ENCODE measurements at regions not wholly inside any gene's neighbourhood (a gene's known extent, or its start where the extent isn't known, plus 50 kb on each side); places are given as distances from the start of the nearest gene placed in this dataset.
"Not testable (repeated sequence)": the region's sequence is repeated elsewhere in the genome, so short reads cannot be mapped to it uniquely, and the experiment has no call there.

- H3K36me3 ChIP-seq (ENCODE audit: control insufficient read depth, insufficient read depth, low read length) = no peaks in the 10 kb centered on the region
- no peaks in the 10 kb centered on the region for H3K27me3 ChIP-seq (ENCODE audit: control insufficient read depth, insufficient read depth, low read length)
- no peak overlapping the region for H3K9ac ChIP-seq (ENCODE audit: low read length)
- peaks cover 7% of the 10 kb centered on the region for H3K4me1 ChIP-seq (ENCODE audit: control insufficient read depth, insufficient read depth, low read length)
- H3K4me3 ChIP-seq (ENCODE audit: low read depth, low read length) = no peak overlapping the region
- no peaks in the 10 kb centered on the region for H3K9me3 ChIP-seq (ENCODE audit: control insufficient read depth, insufficient read depth, low read depth, low read length)
- no peak overlapping the region for H3K27ac ChIP-seq (ENCODE audit: low read depth, low read length)
Measured at GRCh38 chr17:77553459-77554066, 404.9 kb upstream of the TNRC6C start.

GRCh38 chr17:77555121-77555591 lies 403.3 kb upstream of the TNRC6C start:
- Histone ChIP-seq H3K27me3 (ENCODE audit: control insufficient read depth, insufficient read depth, low read length) (no peaks in the 10 kb centered on the region; the same call in 1 of the 2 replicates), H3K4me1 (ENCODE audit: control insufficient read depth, insufficient read depth, low read length) (peaks cover 3% of the 10 kb centered on the region; the same call in 1 of the 2 replicates)

GRCh38 chr17:77555741-77556291 lies 402.7 kb upstream of the TNRC6C start:
- H3K4me3 ChIP-seq (ENCODE audit: low read depth, low read length) = no peak overlapping the region
- no peak overlapping the region for H3K9ac ChIP-seq (ENCODE audit: low read length)
- no peaks in the 10 kb centered on the region for H3K9me3 ChIP-seq (ENCODE audit: control insufficient read depth, insufficient read depth, low read depth, low read length)
- H3K27ac ChIP-seq (ENCODE audit: low read depth, low read length) = no peak overlapping the region
- no peaks in the 10 kb centered on the region; the same call in 1 of the 2 replicates for H3K27me3 ChIP-seq (ENCODE audit: control insufficient read depth, insufficient read depth, low read length)
- peaks cover 3% of the 10 kb centered on the region; the same call in 1 of the 2 replicates for H3K4me1 ChIP-seq (ENCODE audit: control insufficient read depth, insufficient read depth, low read length)
- no peaks in the 10 kb centered on the region for H3K36me3 ChIP-seq (ENCODE audit: control insufficient read depth, insufficient read depth, low read length)

More at GRCh38 chr17:77555121-77555591, 403.3 kb upstream of the TNRC6C start:
- H3K9me3 ChIP-seq (ENCODE audit: control insufficient read depth, insufficient read depth, low read depth, low read length) = no peaks in the 10 kb centered on the region
- no peaks in the 10 kb centered on the region for H3K36me3 ChIP-seq (ENCODE audit: control insufficient read depth, insufficient read depth, low read length)
- H3K27ac ChIP-seq (ENCODE audit: low read depth, low read length) = no peak overlapping the region
- H3K9ac ChIP-seq (ENCODE audit: low read length) = no peak overlapping the region
- H3K4me3 ChIP-seq (ENCODE audit: low read depth, low read length) = no peak overlapping the region

- H3K36me3 ChIP-seq (ENCODE audit: control insufficient read depth, insufficient read depth, low read length) = no peaks in the 10 kb centered on the region
- no peak overlapping the region for H3K9ac ChIP-seq (ENCODE audit: low read length)
- peaks cover 3% of the 10 kb centered on the region; the same call in 1 of the 2 replicates for H3K4me1 ChIP-seq (ENCODE audit: control insufficient read depth, insufficient read depth, low read length)
- no peak overlapping the region for H3K4me3 ChIP-seq (ENCODE audit: low read depth, low read length)
- no peaks in the 10 kb centered on the region; the same call in 1 of the 2 replicates for H3K27me3 ChIP-seq (ENCODE audit: control insufficient read depth, insufficient read depth, low read length)
- H3K9me3 ChIP-seq (ENCODE audit: control insufficient read depth, insufficient read depth, low read depth, low read length) = no peaks in the 10 kb centered on the region
- no peak overlapping the region for H3K27ac ChIP-seq (ENCODE audit: low read depth, low read length)
Measured at GRCh38 chr17:77556383-77557061, 402.0 kb upstream of the TNRC6C start.

- Histone ChIP-seq H3K9ac (ENCODE audit: low read length) (no peak overlapping the region), H3K4me3 (ENCODE audit: low read depth, low read length) (no peak overlapping the region), H3K27me3 (ENCODE audit: control insufficient read depth, insufficient read depth, low read length) (no peaks in the 10 kb centered on the region; the same call in 1 of the 2 replicates), H3K4me1 (ENCODE audit: control insufficient read depth, insufficient read depth, low read length) (peaks cover 3% of the 10 kb centered on the region; the same call in 1 of the 2 replicates), H3K9me3 (ENCODE audit: control insufficient read depth, insufficient read depth, low read depth, low read length) (no peaks in the 10 kb centered on the region), H3K27ac (ENCODE audit: low read depth, low read length) (no peak overlapping the region), H3K36me3 (ENCODE audit: control insufficient read depth, insufficient read depth, low read length) (no peaks in the 10 kb centered on the region)
Measured at GRCh38 chr17:77558846-77559626, 399.5 kb upstream of the TNRC6C start.

- no peak overlapping the region for H3K27ac ChIP-seq (ENCODE audit: low read depth, low read length)
- H3K9ac ChIP-seq (ENCODE audit: low read length) = no peak overlapping the region
- no peak overlapping the region for H3K4me3 ChIP-seq (ENCODE audit: low read depth, low read length)
- no peaks in the 10 kb centered on the region for H3K36me3 ChIP-seq (ENCODE audit: control insufficient read depth, insufficient read depth, low read length)
- peaks cover 3% of the 10 kb centered on the region; the same call in 1 of the 2 replicates for H3K4me1 ChIP-seq (ENCODE audit: control insufficient read depth, insufficient read depth, low read length)
- no peaks in the 10 kb centered on the region for H3K9me3 ChIP-seq (ENCODE audit: control insufficient read depth, insufficient read depth, low read depth, low read length)
- H3K27me3 ChIP-seq (ENCODE audit: control insufficient read depth, insufficient read depth, low read length) = no peaks in the 10 kb centered on the region; the same call in 1 of the 2 replicates
Measured at GRCh38 chr17:77560381-77560780, 398.1 kb upstream of the TNRC6C start.

- H3K9ac ChIP-seq (ENCODE audit: low read length) = no peak overlapping the region
- H3K9me3 ChIP-seq (ENCODE audit: control insufficient read depth, insufficient read depth, low read depth, low read length) = no peaks in the 10 kb centered on the region
- H3K4me1 ChIP-seq (ENCODE audit: control insufficient read depth, insufficient read depth, low read length) = peaks cover 3% of the 10 kb centered on the region; the same call in 1 of the 2 replicates
- H3K27me3 ChIP-seq (ENCODE audit: control insufficient read depth, insufficient read depth, low read length) = no peaks in the 10 kb centered on the region; the same call in 1 of the 2 replicates
- H3K27ac ChIP-seq (ENCODE audit: low read depth, low read length) = no peak overlapping the region
- no peaks in the 10 kb centered on the region for H3K36me3 ChIP-seq (ENCODE audit: control insufficient read depth, insufficient read depth, low read length)
- H3K4me3 ChIP-seq (ENCODE audit: low read depth, low read length) = no peak overlapping the region
Measured at GRCh38 chr17:77560841-77561240, 397.7 kb upstream of the TNRC6C start.

GRCh38 chr17:77562361-77562760 lies 396.1 kb upstream of the TNRC6C start:
- H3K4me3 ChIP-seq (ENCODE audit: low read depth, low read length); H3K9ac ChIP-seq (ENCODE audit: low read length); H3K27me3 ChIP-seq (ENCODE audit: control insufficient read depth, insufficient read depth, low read length); H3K9me3 ChIP-seq (ENCODE audit: control insufficient read depth, insufficient read depth, low read depth, low read length); H3K36me3 ChIP-seq (ENCODE audit: control insufficient read depth, insufficient read depth, low read length); H3K4me1 ChIP-seq (ENCODE audit: control insufficient read depth, insufficient read depth, low read length); H3K27ac ChIP-seq (ENCODE audit: low read depth, low read length): not testable (repeated sequence)

- no peak overlapping the region for H3K9ac ChIP-seq (ENCODE audit: low read length)
- H3K27me3 ChIP-seq (ENCODE audit: control insufficient read depth, insufficient read depth, low read length) = no peaks in the 10 kb centered on the region; the same call in 1 of the 2 replicates
- H3K4me1 ChIP-seq (ENCODE audit: control insufficient read depth, insufficient read depth, low read length) = no peaks in the 10 kb centered on the region
- no peaks in the 10 kb centered on the region for H3K36me3 ChIP-seq (ENCODE audit: control insufficient read depth, insufficient read depth, low read length)
- H3K9me3 ChIP-seq (ENCODE audit: control insufficient read depth, insufficient read depth, low read depth, low read length) = no peaks in the 10 kb centered on the region
- H3K27ac ChIP-seq (ENCODE audit: low read depth, low read length) = no peak overlapping the region
- no peak overlapping the region for H3K4me3 ChIP-seq (ENCODE audit: low read depth, low read length)
Measured at GRCh38 chr17:77563439-77564102, 394.9 kb upstream of the TNRC6C start.

GRCh38 chr17:77564278-77564920 lies 394.1 kb upstream of the TNRC6C start:
- Histone ChIP-seq H3K9ac (ENCODE audit: low read length) (no peak overlapping the region), H3K4me3 (ENCODE audit: low read depth, low read length) (no peak overlapping the region), H3K4me1 (ENCODE audit: control insufficient read depth, insufficient read depth, low read length) (no peaks in the 10 kb centered on the region), H3K36me3 (ENCODE audit: control insufficient read depth, insufficient read depth, low read length) (no peaks in the 10 kb centered on the region), H3K27ac (ENCODE audit: low read depth, low read length) (no peak overlapping the region), H3K9me3 (ENCODE audit: control insufficient read depth, insufficient read depth, low read depth, low read length) (no peaks in the 10 kb centered on the region), H3K27me3 (ENCODE audit: control insufficient read depth, insufficient read depth, low read length) (no peaks in the 10 kb centered on the region; the same call in 1 of the 2 replicates)
